Heart left ventricle (tissue), 13 donors: ENCODE measurements at regions not wholly inside any gene's neighbourhood (a gene's known extent, or its start where the extent isn't known, plus 50 kb on each side); places are given as distances from the start of the nearest gene placed in this dataset.
"Not testable (repeated sequence)": the region's sequence is repeated elsewhere in the genome, so short reads cannot be mapped to it uniquely, and the experiment has no call there.

ENCODE experiments used
- CTCF ChIP-seq, 12 donors: fragments of 200-600 bp; sonication (generic) in 4 of 12; IDR thresholded peaks; one replicate each; pipeline versions ENCODE4 v1.5.0 to v1.8.0; 2018 to 2022; ENCODE audit warnings: antibody characterized with exemption in 12 of 12, mild to moderate bottlenecking in 5 of 12
- POLR2A ChIP-seq, 2 donors: fragments of 450-650 bp; IDR thresholded peaks; one replicate each; pipeline ENCODE4 v1.6.1; 2017; ENCODE audit warnings: antibody characterized with exemption in 2 of 2, mild to moderate bottlenecking in 2 of 2, moderate library complexity in 2 of 2
- donor health status: ischemic (EF 13 %, LVEDD 7.1; RV severe dilation, severe dysfunction).
- donor health status: DM: no; HTN: yes; CAD: no.
- donor health status: DM: no; HTN: no; CAD: no.
- donor health status: ischemic (EF 25% LVEDD 6.9; RV normal size, moderate dysfunction).
- donor health status: ischemic (EF 25% LVEDD 5.7; RV mildly dilated, moderate dysfunction).
- donor health status: ischemic (EF 35%, LVEDD 5.7; RV mildly dilated, moderate dysfunction).
- donor health status: nonischemic (EF 11% LVEDD 7.7; RV severe dilation, severe dysfunction).
- donor health status: DM: yes; HTN: yes; CAD: no.
- donor health status: PGD.
- donor health status: ischemic (EF 29% LVEDD 5.4; RV normal size, mild dysfunction).
- donor health status: nonischemic (EF 23%, LVEDD 6.1; RV moderate dilation, normal function).

- TF ChIP-seq CTCF, POLR2A (IDR thresholded peaks at IDR 0.05): not testable (repeated sequence)
Measured at GRCh38 chr3:11707084-11707483, 63.4 kb upstream of the VGLL4 start.
